K562 (cell line): ENCODE measurements at regions not wholly inside any gene's neighbourhood (a gene's known extent, or its start where the extent isn't known, plus 50 kb on each side); places are given as distances from the start of the nearest gene placed in this dataset.
A peak's percentile ranks its signal among the peaks of the same experiment; 100 is the strongest.

ENCODE experiments used
- ATAC-seq: fragments of 200-7000 bp; cut with Tn5 transposase; 3 replicates; pipeline ENCODE4 v1.9.1; 2020; ENCODE audit warnings: moderate library complexity
- BruUV-seq: library from RNA; stranded (reverse); fragments of 400-500 nt; replicated peaks from 2 replicates; lab custom pipeline; 2021; lab: Mats Ljungman, UMichigan
- CTCF ChIA-PET: fragments of 300-600 bp; formaldehyde crosslinking; extraction: SDS; loops from one replicate; lab custom pipeline; 2021; ENCODE audit warnings: low intra/inter-chr PET ratio; lab: Yijun Ruan, JAX
- POLR2A ChIA-PET: fragments of 300-600, 350-650 bp; sonication (Branson Sonifier 250); formaldehyde crosslinking; extraction: SDS; loops from one replicate; lab custom pipeline; 2021; ENCODE audit warnings: antibody characterized with exemption, inconsistent platforms; lab: Yijun Ruan, JAX
- DNase-seq, 4 experiments: peaks; one replicate each; pipeline versions ENCODE4 v3.0.0 to v3.0.0-alpha.2; 2011 to 2018; ENCODE audit warnings: low spot score in 3 of 4, mixed read lengths in 3 of 4; ENCODE audit errors: extremely low read depth in 1 of 4
- FAIRE-seq: peaks from 2 replicates; lab custom pipeline; 2011; peaks lifted over from hg19 to GRCh38; lab: Jason Lieb, UNC
- H2AFZ ChIP-seq: 2 replicates; pipeline ENCODE4 v1.6.0; 2011; ENCODE audit warnings: low read depth, low read length, control low read depth, inconsistent platforms
- H3K27ac ChIP-seq: fragments of 200-600 bp; 3 replicates; pipeline ENCODE4 v1.8.0; 2011; ENCODE audit warnings: low read depth, mild to moderate bottlenecking, control low read depth, inconsistent platforms, low read length, moderate library complexity, mixed read lengths; ENCODE audit errors: extremely low read depth
- H3K27me3 ChIP-seq, 2 experiments: fragments of 300-600 bp in 1 of 2; 2 replicates in 1 of 2; 3 replicates in 1 of 2; pipeline versions ENCODE4 v1.6.0 to v1.8.0; 2011; ENCODE audit warnings: inconsistent platforms in 2 of 2, low read length in 2 of 2, mild to moderate bottlenecking in 1 of 2, mixed read lengths in 1 of 2, moderate library complexity in 1 of 2; ENCODE audit not compliant: control insufficient read depth in 2 of 2, insufficient read depth in 2 of 2
- H3K36me3 ChIP-seq: fragments of 300-600 bp; 3 replicates; pipeline ENCODE4 v1.8.0; 2011; ENCODE audit warnings: mild to moderate bottlenecking, low read length, inconsistent platforms; ENCODE audit not compliant: control insufficient read depth, insufficient read depth
- H3K4me1 ChIP-seq, 2 experiments: fragments of 200-600 bp in 1 of 2; replicated peaks in 1 of 2; 2 replicates in 1 of 2; 3 replicates in 1 of 2; pipeline versions ENCODE4 v1.5.1 to v1.8.0; 2011; ENCODE audit warnings: inconsistent platforms in 2 of 2, low read length in 2 of 2, mild to moderate bottlenecking in 1 of 2, mixed read lengths in 1 of 2, moderate library complexity in 1 of 2; ENCODE audit not compliant: control insufficient read depth in 2 of 2, insufficient read depth in 2 of 2
- H3K4me2 ChIP-seq: 2 replicates; pipeline ENCODE4 v1.6.1; 2011; ENCODE audit warnings: low read length, control low read depth, inconsistent platforms, mixed read lengths; ENCODE audit not compliant: insufficient read depth
- H3K4me3 ChIP-seq: fragments of 200-600 bp; sonication (generic), shearing (Covaris generic); 2 replicates; pipeline ENCODE4 v1.5.1; 2016; ENCODE audit warnings: control low read depth, inconsistent platforms
- H3K79me2 ChIP-seq: fragments of 200-600 bp; 3 replicates; pipeline ENCODE4 v1.8.0; 2011; ENCODE audit warnings: low read length, inconsistent platforms; ENCODE audit not compliant: control insufficient read depth, insufficient read depth
- H3K9ac ChIP-seq, 2 experiments: 2 replicates each; pipeline versions ENCODE4 v1.6.0 to v1.6.1; 2011; ENCODE audit warnings: low read depth in 2 of 2, low read length in 2 of 2, control low read depth in 1 of 2, inconsistent platforms in 1 of 2, mild to moderate bottlenecking in 1 of 2, mixed read lengths in 1 of 2; ENCODE audit not compliant: insufficient read depth in 1 of 2
- H3K9me1 ChIP-seq: one replicate; pipeline ENCODE4 v1.6.0; 2011; ENCODE audit warnings: inconsistent platforms, mild to moderate bottlenecking, low read length, moderate library complexity; ENCODE audit not compliant: control insufficient read depth, insufficient read depth
- H3K9me3 ChIP-seq: replicated peaks from 2 replicates; pipeline ENCODE4 v1.5.1; 2011; ENCODE audit warnings: low read depth, low read length, inconsistent platforms; ENCODE audit not compliant: control insufficient read depth, insufficient read depth
- H4K20me1 ChIP-seq: replicated peaks from 2 replicates; pipeline ENCODE4 v1.6.1; 2011; ENCODE audit warnings: low read length, inconsistent platforms, mixed read lengths; ENCODE audit not compliant: control insufficient read depth, insufficient read depth
- CHD7 ChIP-seq: fragments of 200-600 bp; sonication (generic); IDR thresholded peaks from one replicate; pipeline ENCODE4 v1.6.1; 2012; ENCODE audit warnings: mild to moderate bottlenecking, low read depth, low read length, inconsistent platforms
- ERF ChIP-seq: fragments of 450-650 bp; formaldehyde crosslinking; IDR thresholded peaks from 2 replicates; pipeline ENCODE4 v1.4.0; 2020; ENCODE audit warnings: mild to moderate bottlenecking, mixed read lengths
- FOSL1 ChIP-seq: fragments of 200-800 bp; sonication (Bioruptor generic); conservative IDR thresholded peaks from 2 replicates; pipeline ENCODE4 v1.6.1; 2016; ENCODE audit warnings: missing genetic modification characterization, missing compliant biosample characterization
- JUND ChIP-seq, 2 experiments: IDR thresholded peaks; 2 replicates in 1 of 2; 3 replicates in 1 of 2; pipeline ENCODE4 v1.6.1; 2011; ENCODE audit warnings: borderline replicate concordance in 2 of 2, low read depth in 2 of 2, low read length in 2 of 2, improper control_type of control experiment in 1 of 2, missing biosample characterization in 1 of 2, missing genetic modification characterization in 1 of 2, missing genetic modification reagents in 1 of 2
- L3MBTL2 ChIP-seq: fragments of 450-650 bp; IDR thresholded peaks from 2 replicates; pipeline ENCODE4 v1.6.1; 2016; ENCODE audit warnings: mild to moderate bottlenecking, moderate library complexity
- MCM2 ChIP-seq: fragments of 450-650 bp; IDR thresholded peaks from 2 replicates; pipeline ENCODE4 v1.6.1; 2017; ENCODE audit warnings: low read depth, mild to moderate bottlenecking
- MXD1 ChIP-seq: fragments of 250-450 bp; sonication (Bioruptor Pico); IDR thresholded peaks from 2 replicates; pipeline ENCODE4 v1.8.0; 2021; ENCODE audit warnings: borderline replicate concordance, mild to moderate bottlenecking, moderate library complexity; ENCODE audit not compliant: poor library complexity, severe bottlenecking
- RCOR1 ChIP-seq, 2 experiments: IDR thresholded peaks; 2 replicates each; pipeline ENCODE4 v1.6.1; 2012; ENCODE audit warnings: low read depth in 2 of 2, low read length in 2 of 2, borderline replicate concordance in 1 of 2, improper control_type of control experiment in 1 of 2
- SOX6 ChIP-seq: fragments of 450-650 bp; IDR thresholded peaks from 2 replicates; pipeline ENCODE4 v1.6.1; 2014; ENCODE audit warnings: mild to moderate bottlenecking
- TSC22D4 ChIP-seq: fragments of 450-650 bp; IDR thresholded peaks from 2 replicates; pipeline ENCODE4 v1.6.1; 2016; ENCODE audit warnings: missing genetic modification characterization, missing biosample characterization, control low read depth
- ZNF561 ChIP-seq: fragments of 450-650 bp; formaldehyde crosslinking; conservative IDR thresholded peaks from 2 replicates; pipeline ENCODE4 v1.4.0; 2020; ENCODE audit warnings: mild to moderate bottlenecking, moderate library complexity
- WGBS: fragments of 100-300 bp; shearing (Covaris generic); methylation state at CpG from one replicate; pipeline ENCODE4 v1.1.6; 2016; ENCODE audit warnings: low coverage, mixed read lengths; ENCODE audit not compliant: insufficient coverage; ENCODE audit errors: missing lambda C conversion rate; 5-methylcytosine and 5-hydroxymethylcytosine counted together
- in situ Hi-C: fragments of 300-500 bp; cut with MboI; formaldehyde crosslinking; loops from 4 replicates; pipeline ENCODE4 v1.15.0; 2018; ENCODE audit warnings: inconsistent platforms, mixed read lengths
- intact Hi-C: fragments of 100-400 bp; cut with micrococcal nuclease; formaldehyde crosslinking; loops from 2 replicates; pipeline ENCODE4 v1.14.2; 2022

- 0% methylated on average over 1 of the region's 1 CpG for WGBS
- CTCF ChIA-PET: no interaction called here
- Histone ChIP-seq H3K27ac (no peak overlapping the region), H3K9me3 (no peaks in the 10 kb centered on the region), H3K4me1 (0 out of 5 replicates have a peak, but pooled peaks cover 0 to 4% of the 10 kb centered on the region in 2 experiments), H3K4me2 (no peak overlapping the region), H4K20me1 (no peaks in the 10 kb centered on the region), H3K79me2 (no peaks in the 10 kb centered on the region), H3K36me3 (no peaks in the 10 kb centered on the region), H2AFZ (no peak overlapping the region), H3K9me1 (no peaks in the 10 kb centered on the region), H3K27me3 (no peaks in the 10 kb centered on the region), H3K9ac (no peak overlapping the region), H3K4me3 (no peak overlapping the region)
- POLR2A ChIA-PET: no interaction called here
- ATAC-seq: no peak
- BruUV-seq: no TSS peak
- FAIRE-seq: no peak
- in situ Hi-C loops (no loop called here), intact Hi-C loops (no loop called here)
- peak in 1 of 4 experiments; percentile 4 for DNase-seq
- TF ChIP-seq FOSL1 (tag) (peak; percentile 75), SOX6 (peak; percentile 73), JUND (IDR thresholded peaks at IDR 0.05; ENCODE audit: borderline replicate concordance, low read depth, low read length) (no peak), JUND (tag; IDR thresholded peaks at IDR 0.05; ENCODE audit: borderline replicate concordance, low read depth, low read length) (0 out of 3 replicates have a peak, but pooled peaks have one; percentile 10), L3MBTL2 (no peak), ERF (no peak), MCM2 (no peak), ZNF561 (CRISPR knock-in tag) (no peak), TSC22D4 (tag) (no peak), CHD7 (no peak), RCOR1 (IDR thresholded peaks at IDR 0.05; ENCODE audit: borderline replicate concordance in 1 of 2, low read depth in 2 of 2, low read length in 2 of 2) (0 out of 4 replicates have a peak, but pooled peaks of 1 of the 2 experiments have one; percentile 17), MXD1 (CRISPR knock-in tag) (no peak)
Measured at GRCh38 chr10:62903828-62904227, 87.7 kb upstream of the EGR2 start.
